ENCODE measurements at regions not wholly inside any gene's neighbourhood (a gene's known extent, or its start where the extent isn't known, plus 50 kb on each side); places are given as distances from the start of the nearest gene placed in this dataset.

DNA sequence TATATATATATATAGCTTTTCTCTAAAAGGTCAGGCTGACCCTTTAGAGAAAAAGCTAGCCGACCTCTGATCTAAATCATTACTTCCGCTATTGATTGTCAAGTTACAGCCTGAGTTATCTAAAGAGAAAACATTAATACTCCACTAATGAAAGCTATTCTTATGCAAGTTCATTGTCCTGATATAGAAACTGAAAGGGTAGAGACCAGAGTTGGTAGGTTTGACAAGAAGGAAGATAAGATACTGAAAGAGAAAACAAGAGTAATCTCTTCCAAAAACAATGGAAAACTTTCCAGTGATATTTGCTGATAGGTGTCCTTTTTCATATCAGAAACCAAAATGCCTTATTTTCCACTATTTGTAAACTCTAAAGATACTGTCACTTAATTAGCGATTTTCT, 62.8 kb upstream of the SLC39A10 start:
- DNase-seq = no peak

DNA sequence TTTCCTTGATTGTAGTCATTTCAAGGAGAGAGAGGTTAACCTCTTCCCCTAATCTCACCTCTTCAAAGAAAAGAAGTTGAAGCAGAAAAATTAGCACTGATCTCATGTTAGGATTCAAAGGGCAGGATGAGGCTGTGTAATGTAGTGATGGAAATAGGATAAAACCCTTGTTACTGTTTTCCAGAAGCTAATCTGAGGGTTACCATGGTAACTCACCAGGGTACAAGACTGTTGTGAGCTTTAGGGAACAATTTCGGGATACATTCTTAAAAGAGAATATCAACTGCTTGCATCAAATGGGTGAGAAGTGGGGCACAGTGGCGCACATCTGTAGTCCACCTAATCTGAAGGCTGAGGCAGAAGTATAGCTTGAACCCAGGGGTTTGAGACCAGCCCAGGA, 64.9 kb upstream of the SLC39A10 start:
- H3K9me3 ChIP-seq (ENCODE audit: control insufficient read depth, low read length) = no peaks in the 10 kb centered on the region
- H3K4me3 ChIP-seq (ENCODE audit: insufficient read depth, low read depth, low read length, poor library complexity, severe bottlenecking) = no peak overlapping the region
- DNase-seq = no peak
- H3K27ac ChIP-seq (ENCODE audit: insufficient read depth, low read length, poor library complexity, severe bottlenecking) = no peak overlapping the region
- H3K36me3 ChIP-seq (ENCODE audit: control insufficient read depth, insufficient read depth, low read length) = no peaks in the 10 kb centered on the region
- no peaks in the 10 kb centered on the region for H3K27me3 ChIP-seq (replicated peaks; ENCODE audit: control insufficient read depth, insufficient read depth, low read length, poor library complexity, severe bottlenecking)
- H3K4me1 ChIP-seq (ENCODE audit: control insufficient read depth, insufficient read depth, low read length, poor library complexity, severe bottlenecking) = no peaks in the 10 kb centered on the region

More for the DNA sequence above, 62.8 kb upstream of the SLC39A10 start:
- Histone ChIP-seq H3K27ac (ENCODE audit: insufficient read depth, low read length, poor library complexity, severe bottlenecking) (no peak overlapping the region), H3K27me3 (replicated peaks; ENCODE audit: control insufficient read depth, insufficient read depth, low read length, poor library complexity, severe bottlenecking) (no peaks in the 10 kb centered on the region), H3K4me3 (ENCODE audit: insufficient read depth, low read depth, low read length, poor library complexity, severe bottlenecking) (no peak overlapping the region), H3K36me3 (ENCODE audit: control insufficient read depth, insufficient read depth, low read length) (no peaks in the 10 kb centered on the region), H3K4me1 (ENCODE audit: control insufficient read depth, insufficient read depth, low read length, poor library complexity, severe bottlenecking) (no peaks in the 10 kb centered on the region), H3K9me3 (ENCODE audit: control insufficient read depth, low read length) (no peaks in the 10 kb centered on the region)

- no peaks in the 10 kb centered on the region for H3K36me3 ChIP-seq (ENCODE audit: control insufficient read depth, insufficient read depth, low read length)
- H3K4me1 ChIP-seq (ENCODE audit: control insufficient read depth, insufficient read depth, low read length, poor library complexity, severe bottlenecking) = no peaks in the 10 kb centered on the region
- DNase-seq = no peak
- H3K9me3 ChIP-seq (ENCODE audit: control insufficient read depth, low read length) = no peaks in the 10 kb centered on the region
- no peaks in the 10 kb centered on the region for H3K27me3 ChIP-seq (replicated peaks; ENCODE audit: control insufficient read depth, insufficient read depth, low read length, poor library complexity, severe bottlenecking)
- no peak overlapping the region for H3K27ac ChIP-seq (ENCODE audit: insufficient read depth, low read length, poor library complexity, severe bottlenecking)
- no peak overlapping the region for H3K4me3 ChIP-seq (ENCODE audit: insufficient read depth, low read depth, low read length, poor library complexity, severe bottlenecking)
These were observed 66.2 kb upstream of the SLC39A10 start for GRCh38 chr2:195590861-195591205.

DNA sequence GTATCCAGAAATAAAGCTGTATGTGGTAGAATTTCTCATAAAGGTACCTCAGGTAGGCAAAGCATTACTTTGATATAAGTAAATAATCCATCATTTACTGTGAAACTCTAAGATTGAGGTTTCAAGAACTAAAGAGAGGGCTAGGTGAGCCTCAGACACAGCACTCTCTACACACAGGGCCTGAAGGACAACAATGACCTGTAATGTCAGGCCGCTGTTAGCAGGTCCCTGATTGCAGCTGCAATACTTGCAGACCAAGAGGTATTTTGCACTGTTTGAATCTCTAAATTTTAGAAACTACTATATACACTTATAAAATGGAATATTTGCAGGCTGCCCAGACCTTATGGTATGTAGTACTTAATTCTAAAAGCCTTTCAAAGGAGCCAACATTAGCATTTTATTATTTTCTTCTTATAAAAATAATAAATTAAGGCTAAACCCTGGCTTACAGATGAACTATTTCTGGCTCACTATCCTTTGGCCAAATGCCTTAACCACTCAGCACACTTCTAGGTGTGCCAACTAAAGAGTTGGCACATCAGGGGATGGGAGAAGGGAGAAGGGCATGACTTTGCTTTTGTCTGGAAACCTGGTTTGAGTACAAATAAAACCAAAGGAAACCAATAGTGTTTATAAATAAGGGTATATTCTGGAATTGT, 66.7 kb upstream of the SLC39A10 start:
- Histone ChIP-seq H3K36me3 (ENCODE audit: control insufficient read depth, insufficient read depth, low read length) (no peaks in the 10 kb centered on the region), H3K4me1 (ENCODE audit: control insufficient read depth, insufficient read depth, low read length, poor library complexity, severe bottlenecking) (no peaks in the 10 kb centered on the region), H3K9me3 (ENCODE audit: control insufficient read depth, low read length) (no peaks in the 10 kb centered on the region), H3K4me3 (ENCODE audit: insufficient read depth, low read depth, low read length, poor library complexity, severe bottlenecking) (no peak overlapping the region), H3K27ac (ENCODE audit: insufficient read depth, low read length, poor library complexity, severe bottlenecking) (no peak overlapping the region), H3K27me3 (replicated peaks; ENCODE audit: control insufficient read depth, insufficient read depth, low read length, poor library complexity, severe bottlenecking) (no peaks in the 10 kb centered on the region)
- no peak for DNase-seq

GRCh38 chr2:195587966-195588365, 69.1 kb upstream of the SLC39A10 start:
- no peak for DNase-seq
- Histone ChIP-seq H3K27ac (ENCODE audit: insufficient read depth, low read length, poor library complexity, severe bottlenecking) (no peak overlapping the region), H3K4me3 (ENCODE audit: insufficient read depth, low read depth, low read length, poor library complexity, severe bottlenecking) (no peak overlapping the region), H3K27me3 (replicated peaks; ENCODE audit: control insufficient read depth, insufficient read depth, low read length, poor library complexity, severe bottlenecking) (no peaks in the 10 kb centered on the region), H3K4me1 (ENCODE audit: control insufficient read depth, insufficient read depth, low read length, poor library complexity, severe bottlenecking) (no peaks in the 10 kb centered on the region), H3K9me3 (ENCODE audit: control insufficient read depth, low read length) (no peaks in the 10 kb centered on the region), H3K36me3 (ENCODE audit: control insufficient read depth, insufficient read depth, low read length) (no peaks in the 10 kb centered on the region)

DNA sequence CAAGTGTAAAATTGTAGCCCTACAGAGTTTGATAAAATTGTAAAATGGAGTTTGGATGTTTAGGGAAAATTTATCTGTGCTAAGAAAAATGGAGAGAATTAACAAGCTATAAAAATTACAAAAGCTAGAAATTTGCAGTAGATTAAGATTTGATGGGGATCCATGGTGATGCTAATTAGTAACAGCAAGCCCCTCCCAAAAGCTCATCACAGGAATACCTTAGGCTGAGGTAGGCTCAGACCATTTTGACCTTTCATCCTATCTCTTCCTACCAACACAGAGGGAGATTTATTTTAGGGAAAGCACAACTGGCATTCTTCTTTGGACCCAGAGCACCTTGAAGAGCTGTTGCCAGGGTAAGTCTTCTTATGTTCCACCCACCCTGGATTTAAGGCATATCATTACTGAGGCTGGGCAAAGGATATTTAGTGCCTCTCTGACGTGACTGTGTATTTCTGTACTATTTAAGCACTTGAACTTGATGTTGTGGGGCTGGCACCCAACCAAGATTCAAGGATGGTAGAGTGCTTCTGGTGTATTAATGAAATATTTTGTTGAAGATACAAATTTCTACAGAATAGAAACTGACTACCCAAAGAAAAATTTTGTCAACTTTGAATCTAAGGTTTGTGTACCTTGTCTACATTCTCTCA, 70.8 kb upstream of the SLC39A10 start:
- no peak overlapping the region for H3K4me3 ChIP-seq (ENCODE audit: insufficient read depth, low read depth, low read length, poor library complexity, severe bottlenecking)
- no peaks in the 10 kb centered on the region for H3K9me3 ChIP-seq (ENCODE audit: control insufficient read depth, low read length)
- no peak overlapping the region for H3K27ac ChIP-seq (ENCODE audit: insufficient read depth, low read length, poor library complexity, severe bottlenecking)
- H3K27me3 ChIP-seq (replicated peaks; ENCODE audit: control insufficient read depth, insufficient read depth, low read length, poor library complexity, severe bottlenecking) = no peaks in the 10 kb centered on the region
- no peak for DNase-seq
- H3K36me3 ChIP-seq (ENCODE audit: control insufficient read depth, insufficient read depth, low read length) = no peaks in the 10 kb centered on the region
- no peaks in the 10 kb centered on the region for H3K4me1 ChIP-seq (ENCODE audit: control insufficient read depth, insufficient read depth, low read length, poor library complexity, severe bottlenecking)

DNA sequence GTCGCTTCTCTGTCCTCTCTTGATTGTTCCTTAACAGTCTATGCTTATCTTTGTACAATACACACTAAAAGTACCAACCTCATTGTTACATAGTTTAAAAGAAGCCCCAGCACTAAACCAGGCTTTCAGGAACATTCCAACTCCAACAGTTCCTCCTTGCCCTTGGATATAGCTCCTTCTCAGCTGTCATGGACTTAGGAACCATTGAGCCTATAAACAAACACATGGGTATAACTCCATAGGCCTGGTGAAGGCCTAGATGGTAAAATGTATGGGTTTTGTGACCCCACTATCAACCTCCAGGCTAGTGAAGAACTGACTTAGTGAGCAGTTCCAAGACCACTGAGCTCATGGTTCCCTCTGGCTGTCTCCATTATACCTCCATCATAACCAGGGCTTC, 74.8 kb upstream of the SLC39A10 start:
- no peak for DNase-seq
- H3K4me3 ChIP-seq (ENCODE audit: insufficient read depth, low read depth, low read length, poor library complexity, severe bottlenecking) = no peak overlapping the region
- no peak overlapping the region for H3K27ac ChIP-seq (ENCODE audit: insufficient read depth, low read length, poor library complexity, severe bottlenecking)
- no peaks in the 10 kb centered on the region for H3K36me3 ChIP-seq (ENCODE audit: control insufficient read depth, insufficient read depth, low read length)
- no peaks in the 10 kb centered on the region for H3K9me3 ChIP-seq (ENCODE audit: control insufficient read depth, low read length)
- no peaks in the 10 kb centered on the region for H3K27me3 ChIP-seq (replicated peaks; ENCODE audit: control insufficient read depth, insufficient read depth, low read length, poor library complexity, severe bottlenecking)
- peaks cover 16% of the 10 kb centered on the region for H3K4me1 ChIP-seq (ENCODE audit: control insufficient read depth, insufficient read depth, low read length, poor library complexity, severe bottlenecking)

GRCh38 chr2:195579776-195580555, 77.1 kb upstream of the SLC39A10 start:
- H3K4me1 ChIP-seq (ENCODE audit: control insufficient read depth, insufficient read depth, low read length, poor library complexity, severe bottlenecking) = peaks cover 16% of the 10 kb centered on the region
- no peaks in the 10 kb centered on the region for H3K9me3 ChIP-seq (ENCODE audit: control insufficient read depth, low read length)
- no peak for DNase-seq
- no peak overlapping the region for H3K4me3 ChIP-seq (ENCODE audit: insufficient read depth, low read depth, low read length, poor library complexity, severe bottlenecking)
- no peaks in the 10 kb centered on the region for H3K27me3 ChIP-seq (replicated peaks; ENCODE audit: control insufficient read depth, insufficient read depth, low read length, poor library complexity, severe bottlenecking)
- no peaks in the 10 kb centered on the region for H3K36me3 ChIP-seq (ENCODE audit: control insufficient read depth, insufficient read depth, low read length)
- H3K27ac ChIP-seq (ENCODE audit: insufficient read depth, low read length, poor library complexity, severe bottlenecking) = no peak overlapping the region

- DNase-seq = no peak
- no peak overlapping the region for H3K4me3 ChIP-seq (ENCODE audit: insufficient read depth, low read depth, low read length, poor library complexity, severe bottlenecking)
- no peaks in the 10 kb centered on the region for H3K27me3 ChIP-seq (replicated peaks; ENCODE audit: control insufficient read depth, insufficient read depth, low read length, poor library complexity, severe bottlenecking)
- no peaks in the 10 kb centered on the region for H3K36me3 ChIP-seq (ENCODE audit: control insufficient read depth, insufficient read depth, low read length)
- no peak overlapping the region for H3K27ac ChIP-seq (ENCODE audit: insufficient read depth, low read length, poor library complexity, severe bottlenecking)
- H3K9me3 ChIP-seq (ENCODE audit: control insufficient read depth, low read length) = no peaks in the 10 kb centered on the region
- peaks cover 16% of the 10 kb centered on the region for H3K4me1 ChIP-seq (ENCODE audit: control insufficient read depth, insufficient read depth, low read length, poor library complexity, severe bottlenecking)
These were observed 81.1 kb upstream of the SLC39A10 start for GRCh38 chr2:195575879-195576401.

DNA sequence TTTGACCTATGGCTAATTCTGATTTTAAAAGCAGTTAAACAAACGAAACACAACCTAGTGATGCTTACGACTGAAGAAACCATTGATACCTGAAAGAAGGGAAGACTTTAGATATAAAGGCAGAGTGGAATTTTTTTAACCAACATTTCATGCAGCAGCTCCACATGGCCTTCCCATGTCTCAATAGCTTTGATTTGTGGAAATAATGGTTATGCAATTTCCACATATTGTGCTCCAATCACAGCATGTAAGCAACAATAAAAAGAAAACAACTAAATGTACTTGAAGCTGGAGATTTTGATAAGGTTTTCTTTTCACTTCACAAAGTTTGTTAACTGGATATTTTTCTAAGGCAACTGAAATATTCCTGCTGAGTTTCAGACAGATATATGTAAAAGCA, 82.0 kb upstream of the SLC39A10 start:
- H3K36me3 ChIP-seq (ENCODE audit: control insufficient read depth, insufficient read depth, low read length) = no peaks in the 10 kb centered on the region
- no peaks in the 10 kb centered on the region for H3K27me3 ChIP-seq (replicated peaks; ENCODE audit: control insufficient read depth, insufficient read depth, low read length, poor library complexity, severe bottlenecking)
- H3K4me3 ChIP-seq (ENCODE audit: insufficient read depth, low read depth, low read length, poor library complexity, severe bottlenecking) = no peak overlapping the region
- H3K9me3 ChIP-seq (ENCODE audit: control insufficient read depth, low read length) = no peaks in the 10 kb centered on the region
- H3K4me1 ChIP-seq (ENCODE audit: control insufficient read depth, insufficient read depth, low read length, poor library complexity, severe bottlenecking) = peaks cover 10% of the 10 kb centered on the region
- H3K27ac ChIP-seq (ENCODE audit: insufficient read depth, low read length, poor library complexity, severe bottlenecking) = no peak overlapping the region
- DNase-seq = no peak
